Omental fat pad (tissue), 3 donors: ENCODE measurements at regions not wholly inside any gene's neighbourhood (a gene's known extent, or its start where the extent isn't known, plus 50 kb on each side); places are given as distances from the start of the nearest gene placed in this dataset.

ENCODE experiments used
- ATAC-seq: fragments of 150-250 bp; one replicate; pipeline ENCODE4 v1.9.1; 2016; ENCODE audit warnings: mild to moderate bottlenecking, moderate library complexity; ENCODE audit not compliant: low FRiP score
- DNase-seq: peaks from one replicate; pipeline ENCODE4 v3.0.0-alpha.2; 2019; ENCODE audit warnings: low spot score
- TF ChIP-seq, protein P1 (sequence below), 3 donors: fragments of 450-650 bp; IDR thresholded peaks; one replicate each; pipeline ENCODE4 v1.5.1; 2016 to 2017; ENCODE audit warnings: antibody characterized with exemption in 3 of 3, mild to moderate bottlenecking in 3 of 3, moderate library complexity in 2 of 3

DNA sequence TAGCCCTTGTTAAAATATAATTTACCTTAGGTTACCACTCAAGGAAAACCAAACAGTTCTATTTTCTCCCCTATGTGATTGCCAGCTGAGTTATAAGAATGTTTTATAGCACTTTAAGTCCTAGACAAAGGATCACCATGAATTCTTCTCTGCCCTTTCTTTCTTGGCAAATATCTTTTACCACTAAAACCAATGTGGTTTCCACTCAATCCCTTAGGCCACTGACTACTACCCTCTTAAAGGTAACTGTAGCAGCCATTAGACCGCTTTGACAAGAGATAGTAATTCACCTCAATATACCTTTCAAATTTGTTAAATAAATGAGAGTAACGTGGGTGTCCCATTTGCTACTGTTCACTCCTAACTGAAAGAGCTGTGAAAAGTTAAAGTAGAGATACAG lies 307.9 kb upstream of the PRMT6 start:
- no peak for ATAC-seq
- DNase-seq, result no peak

DNA sequence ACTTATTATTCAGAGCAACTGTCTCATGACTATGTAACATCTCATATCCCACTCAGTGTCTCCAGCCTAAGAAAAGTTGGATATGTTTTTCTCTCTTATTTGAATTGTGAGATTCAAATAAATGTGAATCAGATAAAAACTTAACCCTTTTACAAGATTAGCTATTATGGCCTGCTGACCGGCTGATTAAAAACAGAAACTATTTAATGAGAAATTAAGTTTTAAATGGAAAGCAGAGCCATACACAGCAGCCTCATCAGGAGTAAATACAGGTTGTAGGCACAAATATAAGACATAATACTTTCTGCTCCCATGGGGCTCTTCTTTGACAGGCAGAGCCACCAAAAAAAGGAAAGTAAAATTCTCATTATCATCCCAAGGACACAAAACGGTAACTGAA lies 307.0 kb upstream of the PRMT6 start:
- DNase-seq (no peak), ATAC-seq (no peak)
- TF ChIP-seq, protein P1, sequence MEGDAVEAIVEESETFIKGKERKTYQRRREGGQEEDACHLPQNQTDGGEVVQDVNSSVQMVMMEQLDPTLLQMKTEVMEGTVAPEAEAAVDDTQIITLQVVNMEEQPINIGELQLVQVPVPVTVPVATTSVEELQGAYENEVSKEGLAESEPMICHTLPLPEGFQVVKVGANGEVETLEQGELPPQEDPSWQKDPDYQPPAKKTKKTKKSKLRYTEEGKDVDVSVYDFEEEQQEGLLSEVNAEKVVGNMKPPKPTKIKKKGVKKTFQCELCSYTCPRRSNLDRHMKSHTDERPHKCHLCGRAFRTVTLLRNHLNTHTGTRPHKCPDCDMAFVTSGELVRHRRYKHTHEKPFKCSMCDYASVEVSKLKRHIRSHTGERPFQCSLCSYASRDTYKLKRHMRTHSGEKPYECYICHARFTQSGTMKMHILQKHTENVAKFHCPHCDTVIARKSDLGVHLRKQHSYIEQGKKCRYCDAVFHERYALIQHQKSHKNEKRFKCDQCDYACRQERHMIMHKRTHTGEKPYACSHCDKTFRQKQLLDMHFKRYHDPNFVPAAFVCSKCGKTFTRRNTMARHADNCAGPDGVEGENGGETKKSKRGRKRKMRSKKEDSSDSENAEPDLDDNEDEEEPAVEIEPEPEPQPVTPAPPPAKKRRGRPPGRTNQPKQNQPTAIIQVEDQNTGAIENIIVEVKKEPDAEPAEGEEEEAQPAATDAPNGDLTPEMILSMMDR (IDR thresholded peaks at IDR 0.05), result no peak

More for the DNA sequence above, 307.9 kb upstream of the PRMT6 start:
- TF ChIP-seq, protein P1 (IDR thresholded peaks at IDR 0.05), result no peak

DNA sequence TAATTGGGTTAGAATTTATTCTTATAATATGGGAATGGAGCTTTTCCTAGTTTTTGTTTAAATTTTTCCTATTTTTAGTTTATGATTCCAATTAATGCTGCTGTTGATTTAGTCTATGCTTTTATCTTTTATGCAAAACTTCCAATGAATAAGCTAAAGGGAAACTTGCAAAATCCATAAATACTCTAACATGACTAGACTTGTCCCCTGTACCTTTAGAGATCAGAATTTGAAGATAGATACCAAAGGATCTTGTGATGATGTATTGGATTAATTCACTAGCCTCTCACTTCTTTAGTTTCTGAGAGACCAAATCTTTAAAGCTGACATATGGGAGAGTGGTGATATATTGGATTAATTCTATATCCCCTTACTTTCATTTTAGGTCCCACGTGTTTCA lies 306.6 kb upstream of the PRMT6 start:
- TF ChIP-seq, protein P1 (IDR thresholded peaks at IDR 0.05), result no peak
- ATAC-seq, result no peak
- DNase-seq, result no peak

DNA sequence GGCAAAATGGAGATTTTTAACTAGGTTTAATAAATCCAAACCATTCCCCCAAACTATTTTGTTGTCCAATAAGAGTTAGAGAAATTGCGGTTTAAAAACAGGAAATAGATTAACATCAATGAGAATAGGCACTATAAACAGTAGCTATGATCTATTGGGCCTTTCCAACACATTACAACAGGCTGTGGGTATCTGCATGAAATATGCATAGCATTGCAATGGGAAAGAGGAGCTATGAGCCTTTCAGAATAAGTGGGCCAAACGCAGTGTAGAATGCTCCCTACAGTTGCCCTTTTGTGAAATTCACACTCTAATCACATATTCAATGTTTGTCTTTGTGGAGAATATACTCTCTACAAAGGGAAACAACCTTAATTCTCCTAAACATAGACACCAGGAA lies 305.5 kb upstream of the PRMT6 start:
- TF ChIP-seq, protein P1 (IDR thresholded peaks at IDR 0.05), result no peak
- DNase-seq (no peak), ATAC-seq (no peak)

DNA sequence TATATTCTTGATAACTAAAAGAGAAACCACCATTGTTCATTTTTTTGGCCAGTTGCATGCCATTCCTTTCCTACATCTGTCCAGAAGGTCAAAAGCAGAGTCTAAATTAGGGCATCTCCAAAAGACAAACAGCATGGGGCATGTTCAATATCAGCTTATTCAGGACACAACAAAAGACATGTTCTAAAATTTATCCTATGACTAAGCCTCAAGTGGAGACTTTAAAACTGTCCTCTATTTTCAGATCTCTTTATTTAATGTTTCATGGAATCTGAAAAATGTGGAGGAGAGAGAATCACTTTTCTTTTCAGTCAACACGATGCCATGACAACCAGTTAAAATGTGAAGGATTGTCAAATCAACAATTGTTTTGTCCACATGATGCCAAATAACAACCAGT lies 303.4 kb upstream of the PRMT6 start:
- ATAC-seq (no peak), DNase-seq (no peak)
- TF ChIP-seq, protein P1 (IDR thresholded peaks at IDR 0.05), result no peak

DNA sequence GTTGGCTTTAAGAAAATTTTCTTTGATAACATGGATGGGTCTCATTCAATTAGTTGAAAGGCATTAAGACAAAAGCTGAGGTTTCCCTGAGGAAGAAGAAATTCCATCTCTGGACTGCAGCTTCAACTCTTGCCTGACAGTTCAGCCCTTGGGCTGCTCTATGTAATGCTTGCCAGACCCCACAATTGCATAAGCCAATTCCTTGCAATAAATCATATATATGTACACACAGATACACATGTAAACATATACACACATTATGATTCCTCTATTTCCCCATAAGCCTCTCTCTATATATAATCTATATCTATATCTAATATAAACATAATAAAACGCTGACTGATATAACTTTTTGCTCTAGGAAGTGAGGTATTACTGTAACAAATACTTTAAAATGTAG lies 301.5 kb upstream of the PRMT6 start:
- TF ChIP-seq, protein P1 (IDR thresholded peaks at IDR 0.05), result no peak
- no peak for ATAC-seq
- DNase-seq, result no peak

DNA sequence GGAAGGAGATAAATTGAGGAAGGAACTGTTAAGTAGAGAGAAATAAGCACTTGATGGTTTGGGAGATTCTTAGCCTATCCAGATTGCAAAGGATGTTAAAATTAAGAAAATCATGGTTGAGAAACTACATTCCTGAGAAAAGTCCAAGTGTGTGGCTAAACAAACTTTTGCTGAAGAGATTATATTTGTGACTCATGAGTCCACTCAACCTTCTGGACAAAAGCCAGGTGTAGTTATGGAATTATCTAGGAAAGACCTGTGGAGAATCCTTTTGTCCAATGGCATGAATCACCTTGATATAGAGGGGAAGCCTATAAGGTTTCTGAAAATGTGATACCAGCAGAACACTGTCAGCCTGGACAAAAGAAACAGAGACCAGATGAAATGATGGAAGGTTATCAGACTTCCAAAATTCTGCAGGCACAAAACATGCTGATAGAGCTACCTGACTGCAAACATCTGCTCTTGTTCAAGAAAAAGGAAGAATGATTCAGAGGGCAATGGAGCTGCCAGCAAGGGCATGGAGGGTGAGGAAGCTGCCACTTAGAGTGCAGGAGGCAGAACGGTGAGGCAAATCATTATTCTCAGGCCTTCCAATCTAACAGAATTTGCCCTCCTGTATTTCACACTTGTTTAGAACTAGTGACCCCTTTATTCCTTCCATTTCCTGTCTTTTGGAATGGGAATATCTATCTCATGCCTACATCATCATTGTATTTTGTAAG lies 300.6 kb upstream of the PRMT6 start:
- TF ChIP-seq, protein P1 (IDR thresholded peaks at IDR 0.05), result no peak
- no peak for ATAC-seq
- DNase-seq, result no peak
